KMS-11 (cell line): ENCODE measurements at regions not wholly inside any gene's neighbourhood (a gene's known extent, or its start where the extent isn't known, plus 50 kb on each side); places are given as distances from the start of the nearest gene placed in this dataset.

Experiments
- H2AFZ ChIP-seq: fragments of 200-600 bp; sonication (generic); 2 replicates; pipeline ENCODE4 v1.6.1; 2016; ENCODE audit warnings: antibody characterized with exemption, mixed run types, low read depth
- H3K27ac ChIP-seq: fragments of 200-600 bp; sonication (generic); 2 replicates; pipeline ENCODE4 v1.6.1; 2016; ENCODE audit warnings: mild to moderate bottlenecking, mixed run types
- H3K27me3 ChIP-seq: fragments of 200-600 bp; sonication (generic); 2 replicates; pipeline ENCODE4 v1.6.1; 2017; ENCODE audit warnings: mild to moderate bottlenecking, low read depth, mixed run types, moderate library complexity; ENCODE audit not compliant: insufficient read depth
- H3K36me3 ChIP-seq: fragments of 200-600 bp; sonication (generic); 2 replicates; pipeline ENCODE4 v1.6.1; 2017; ENCODE audit warnings: mild to moderate bottlenecking, mixed run types; ENCODE audit not compliant: insufficient read depth
- H3K4me1 ChIP-seq: fragments of 200-600 bp; sonication (generic); 2 replicates; pipeline ENCODE4 v1.6.1; 2016; ENCODE audit warnings: mild to moderate bottlenecking, low read depth, mixed run types; ENCODE audit not compliant: poor library complexity, severe bottlenecking
- H3K4me2 ChIP-seq: fragments of 200-600 bp; sonication (generic); 2 replicates; pipeline ENCODE4 v1.7.0; 2016; ENCODE audit warnings: mild to moderate bottlenecking, mixed run types
- H3K4me3 ChIP-seq: fragments of 200-600 bp; sonication (generic); IDR thresholded peaks from 2 replicates; pipeline ENCODE4 v1.6.1; 2017; ENCODE audit warnings: low read depth, low read length, mixed read lengths; ENCODE audit not compliant: insufficient read depth
- H3K79me2 ChIP-seq: fragments of 200-600 bp; sonication (generic); 2 replicates; pipeline ENCODE4 v1.6.1; 2016; ENCODE audit warnings: low read depth, mixed run types; ENCODE audit not compliant: insufficient read depth
- H3K9ac ChIP-seq: fragments of 200-600 bp; sonication (generic); 2 replicates; pipeline ENCODE4 v1.6.1; 2016; ENCODE audit warnings: mild to moderate bottlenecking, mixed run types
- H4K20me1 ChIP-seq: fragments of 200-600 bp; sonication (generic); 2 replicates; pipeline ENCODE4 v1.6.1; 2016; ENCODE audit warnings: mild to moderate bottlenecking, mixed run types; ENCODE audit not compliant: insufficient read depth
- TF ChIP-seq, protein P1 (sequence below): fragments of 200-600 bp; sonication (generic); conservative IDR thresholded peaks from 2 replicates; pipeline ENCODE4 v1.6.1; 2017; ENCODE audit warnings: low read depth, mild to moderate bottlenecking, antibody characterized with exemption, low read length, moderate library complexity, mixed read lengths

DNA sequence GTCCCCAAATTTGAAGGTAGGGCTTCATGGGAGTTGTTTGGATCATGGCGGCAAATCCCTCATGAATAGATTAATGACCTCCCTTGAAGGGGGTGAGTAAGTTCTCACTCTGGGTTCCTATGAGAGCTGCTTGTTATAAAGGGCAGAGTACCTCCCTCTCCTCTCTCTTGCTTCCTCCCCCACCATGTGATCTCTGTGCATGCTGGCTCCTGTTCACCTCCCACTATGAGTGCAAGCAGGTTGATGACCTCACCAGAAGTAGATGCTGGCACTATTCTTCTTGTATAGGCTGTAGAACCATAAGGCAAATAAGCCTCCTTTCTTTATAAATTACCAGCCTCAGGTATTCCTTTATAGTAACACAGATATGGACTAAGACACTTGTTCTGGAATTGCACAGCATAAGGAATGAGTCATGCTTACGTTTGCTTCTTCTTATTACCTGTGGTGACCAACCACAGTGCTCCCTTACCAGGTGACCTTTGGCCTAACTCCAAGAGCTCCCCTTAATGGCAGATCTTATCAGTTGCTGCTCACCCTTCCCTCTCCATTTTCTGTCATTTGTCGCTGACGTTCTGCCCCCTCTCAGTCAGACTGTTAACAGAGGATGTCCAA lies 559.5 kb upstream of the GCFC2 start:
- Histone ChIP-seq H3K9ac (no peak overlapping the region), H2AFZ (no peak overlapping the region), H3K79me2 (no peaks in the 10 kb centered on the region), H3K36me3 (no peaks in the 10 kb centered on the region), H3K27me3 (no peaks in the 10 kb centered on the region), H3K27ac (no peak overlapping the region), H3K4me3 (no peak overlapping the region), H4K20me1 (no peaks in the 10 kb centered on the region), H3K4me1 (peaks cover 6% of the 10 kb centered on the region), H3K4me2 (no peak overlapping the region)
- TF ChIP-seq, protein P1, sequence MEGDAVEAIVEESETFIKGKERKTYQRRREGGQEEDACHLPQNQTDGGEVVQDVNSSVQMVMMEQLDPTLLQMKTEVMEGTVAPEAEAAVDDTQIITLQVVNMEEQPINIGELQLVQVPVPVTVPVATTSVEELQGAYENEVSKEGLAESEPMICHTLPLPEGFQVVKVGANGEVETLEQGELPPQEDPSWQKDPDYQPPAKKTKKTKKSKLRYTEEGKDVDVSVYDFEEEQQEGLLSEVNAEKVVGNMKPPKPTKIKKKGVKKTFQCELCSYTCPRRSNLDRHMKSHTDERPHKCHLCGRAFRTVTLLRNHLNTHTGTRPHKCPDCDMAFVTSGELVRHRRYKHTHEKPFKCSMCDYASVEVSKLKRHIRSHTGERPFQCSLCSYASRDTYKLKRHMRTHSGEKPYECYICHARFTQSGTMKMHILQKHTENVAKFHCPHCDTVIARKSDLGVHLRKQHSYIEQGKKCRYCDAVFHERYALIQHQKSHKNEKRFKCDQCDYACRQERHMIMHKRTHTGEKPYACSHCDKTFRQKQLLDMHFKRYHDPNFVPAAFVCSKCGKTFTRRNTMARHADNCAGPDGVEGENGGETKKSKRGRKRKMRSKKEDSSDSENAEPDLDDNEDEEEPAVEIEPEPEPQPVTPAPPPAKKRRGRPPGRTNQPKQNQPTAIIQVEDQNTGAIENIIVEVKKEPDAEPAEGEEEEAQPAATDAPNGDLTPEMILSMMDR, result no peak

GRCh38 chr2:76268902-76269620 lies 558.3 kb upstream of the GCFC2 start:
- TF ChIP-seq, protein P1, result no peak
- Histone ChIP-seq H3K79me2 (no peaks in the 10 kb centered on the region), H3K27me3 (no peaks in the 10 kb centered on the region), H2AFZ (no peak overlapping the region), H4K20me1 (no peaks in the 10 kb centered on the region), H3K4me1 (no peaks in the 10 kb centered on the region), H3K4me3 (no peak overlapping the region), H3K27ac (no peak overlapping the region), H3K9ac (no peak overlapping the region), H3K36me3 (no peaks in the 10 kb centered on the region), H3K4me2 (no peak overlapping the region)

DNA sequence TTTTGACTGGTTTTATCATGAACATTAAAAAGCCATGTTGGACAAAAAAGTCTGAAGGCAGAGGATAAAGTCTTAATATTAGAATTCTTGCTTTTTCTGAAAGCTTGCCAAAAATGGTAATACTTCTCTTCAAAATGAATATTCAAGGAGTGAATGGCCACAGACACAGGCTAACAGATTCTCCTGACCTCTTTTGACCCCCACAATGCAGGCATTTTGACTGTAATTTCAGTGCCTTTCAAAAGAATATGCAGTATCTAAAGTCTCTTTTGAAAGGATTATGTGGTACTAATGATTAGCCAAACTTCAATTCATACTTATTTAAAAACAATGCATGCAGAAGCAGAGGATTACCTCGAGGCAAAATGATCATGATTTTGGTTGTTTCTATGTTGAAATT lies 557.8 kb upstream of the GCFC2 start:
- no peak overlapping the region for H3K4me2 ChIP-seq
- no peaks in the 10 kb centered on the region for H4K20me1 ChIP-seq
- H3K4me1 ChIP-seq, result no peaks in the 10 kb centered on the region
- H3K79me2 ChIP-seq, result no peaks in the 10 kb centered on the region
- no peak overlapping the region for H3K4me3 ChIP-seq
- H3K36me3 ChIP-seq, result no peaks in the 10 kb centered on the region
- TF ChIP-seq, protein P1, result no peak
- H3K27ac ChIP-seq, result no peak overlapping the region
- H3K9ac ChIP-seq, result no peak overlapping the region
- H2AFZ ChIP-seq, result no peak overlapping the region
- H3K27me3 ChIP-seq, result no peaks in the 10 kb centered on the region

- no peaks in the 10 kb centered on the region for H3K79me2 ChIP-seq
- no peak overlapping the region for H2AFZ ChIP-seq
- H3K4me3 ChIP-seq, result no peak overlapping the region
- H3K4me1 ChIP-seq, result no peaks in the 10 kb centered on the region
- no peaks in the 10 kb centered on the region for H3K27me3 ChIP-seq
- no peak overlapping the region for H3K27ac ChIP-seq
- H3K4me2 ChIP-seq, result no peak overlapping the region
- no peak overlapping the region for H3K9ac ChIP-seq
- H4K20me1 ChIP-seq, result no peaks in the 10 kb centered on the region
- H3K36me3 ChIP-seq, result no peaks in the 10 kb centered on the region
- TF ChIP-seq, protein P1, result no peak
These were observed 547.1 kb upstream of the GCFC2 start for GRCh38 chr2:76257802-76258201.
